Fibroblast of lung (primary cell): ENCODE measurements at regions not wholly inside any gene's neighbourhood (a gene's known extent, or its start where the extent isn't known, plus 50 kb on each side); places are given as distances from the start of the nearest gene placed in this dataset.

Source experiments
- DNase-seq, 2 donors: peaks; one replicate each; pipeline versions ENCODE4 v3.0.0 to v3.0.0-alpha.2; 2010; ENCODE audit warnings: low read depth in 2 of 2
- H2AFZ ChIP-seq: 2 replicates; pipeline ENCODE4 v1.5.1; 2012; ENCODE audit warnings: low read length, control low read depth, inconsistent platforms
- H3K27ac ChIP-seq: 2 replicates; pipeline ENCODE4 v1.5.1; 2011; ENCODE audit warnings: low read length, control low read depth; ENCODE audit not compliant: insufficient read depth
- H3K27me3 ChIP-seq: 2 replicates; pipeline ENCODE4 v1.5.1; 2011; ENCODE audit warnings: mild to moderate bottlenecking, low read length; ENCODE audit not compliant: control insufficient read depth, insufficient read depth
- H3K36me3 ChIP-seq: 2 replicates; pipeline ENCODE4 v1.5.1; 2011; ENCODE audit warnings: low read length; ENCODE audit not compliant: control insufficient read depth, insufficient read depth
- H3K4me1 ChIP-seq: 2 replicates; pipeline ENCODE4 v1.5.1; 2011; ENCODE audit warnings: low read length; ENCODE audit not compliant: control insufficient read depth, insufficient read depth; ENCODE audit errors: extremely low read depth
- H3K4me2 ChIP-seq: 2 replicates; pipeline ENCODE4 v1.5.1; 2011; ENCODE audit warnings: low read length, control low read depth; ENCODE audit not compliant: insufficient read depth; ENCODE audit errors: extremely low read depth
- H3K4me3 ChIP-seq, 4 experiments: fragments of 200-600 bp in 1 of 4; sonication (generic) in 1 of 4; replicated peaks in 1 of 4; 2 replicates each; pipeline ENCODE4 v1.5.1; 2011 to 2016; ENCODE audit warnings: low read length in 4 of 4, low read depth in 3 of 4, mild to moderate bottlenecking in 3 of 4, control low read depth in 2 of 4, inconsistent platforms in 1 of 4, mixed read lengths in 1 of 4; ENCODE audit not compliant: insufficient read depth in 1 of 4; ENCODE audit errors: control extremely low read depth in 1 of 4
- H3K79me2 ChIP-seq: 2 replicates; pipeline ENCODE4 v1.5.1; 2012; ENCODE audit warnings: mild to moderate bottlenecking, low read length, inconsistent platforms; ENCODE audit not compliant: control insufficient read depth, insufficient read depth
- H3K9ac ChIP-seq: 2 replicates; pipeline ENCODE4 v1.5.1; 2011; ENCODE audit warnings: mild to moderate bottlenecking, low read length, control low read depth; ENCODE audit not compliant: insufficient read depth
- H3K9me3 ChIP-seq: 2 replicates; pipeline ENCODE4 v1.5.1; 2012; ENCODE audit warnings: low read depth, low read length; ENCODE audit not compliant: control insufficient read depth, insufficient read depth
- H4K20me1 ChIP-seq: 2 replicates; pipeline ENCODE4 v1.5.1; 2011; ENCODE audit warnings: low read length; ENCODE audit not compliant: control insufficient read depth, insufficient read depth; ENCODE audit errors: extremely low read depth
- EZH2 ChIP-seq: IDR thresholded peaks from 2 replicates; pipeline ENCODE4 v1.5.1; 2012; ENCODE audit warnings: low read length, control low read depth, mild to moderate bottlenecking; ENCODE audit errors: missing control alignments
- TF ChIP-seq, protein P1 (sequence below), 2 donors: IDR thresholded peaks in 1 of 2; conservative IDR thresholded peaks in 1 of 2; 1 replicate in 1 of 2; 2 replicates in 1 of 2; pipeline ENCODE4 v1.5.1; 2011 to 2012; ENCODE audit warnings: low read length in 2 of 2, control low read depth in 1 of 2, inconsistent platforms in 1 of 2, low read depth in 1 of 2, mild to moderate bottlenecking in 1 of 2

GRCh38 chr5:63154476-63155309 is 576.1 kb downstream of the LRRC70 start:
- Histone ChIP-seq H3K4me3 (no peak overlapping the region), H2AFZ (no peak overlapping the region), H3K4me1 (no peaks in the 10 kb centered on the region), H3K27ac (no peak overlapping the region), H4K20me1 (no peaks in the 10 kb centered on the region), H3K79me2 (no peaks in the 10 kb centered on the region), H3K36me3 (no peaks in the 10 kb centered on the region), H3K9ac (no peak overlapping the region), H3K9me3 (no peaks in the 10 kb centered on the region), H3K27me3 (no peaks in the 10 kb centered on the region), H3K4me2 (no peak overlapping the region)
- DNase-seq, result no peak
- no peak for TF ChIP-seq EZH2
- TF ChIP-seq, protein P1, sequence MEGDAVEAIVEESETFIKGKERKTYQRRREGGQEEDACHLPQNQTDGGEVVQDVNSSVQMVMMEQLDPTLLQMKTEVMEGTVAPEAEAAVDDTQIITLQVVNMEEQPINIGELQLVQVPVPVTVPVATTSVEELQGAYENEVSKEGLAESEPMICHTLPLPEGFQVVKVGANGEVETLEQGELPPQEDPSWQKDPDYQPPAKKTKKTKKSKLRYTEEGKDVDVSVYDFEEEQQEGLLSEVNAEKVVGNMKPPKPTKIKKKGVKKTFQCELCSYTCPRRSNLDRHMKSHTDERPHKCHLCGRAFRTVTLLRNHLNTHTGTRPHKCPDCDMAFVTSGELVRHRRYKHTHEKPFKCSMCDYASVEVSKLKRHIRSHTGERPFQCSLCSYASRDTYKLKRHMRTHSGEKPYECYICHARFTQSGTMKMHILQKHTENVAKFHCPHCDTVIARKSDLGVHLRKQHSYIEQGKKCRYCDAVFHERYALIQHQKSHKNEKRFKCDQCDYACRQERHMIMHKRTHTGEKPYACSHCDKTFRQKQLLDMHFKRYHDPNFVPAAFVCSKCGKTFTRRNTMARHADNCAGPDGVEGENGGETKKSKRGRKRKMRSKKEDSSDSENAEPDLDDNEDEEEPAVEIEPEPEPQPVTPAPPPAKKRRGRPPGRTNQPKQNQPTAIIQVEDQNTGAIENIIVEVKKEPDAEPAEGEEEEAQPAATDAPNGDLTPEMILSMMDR (conservative IDR thresholded peaks at IDR 0.05 in 1 of 2, IDR thresholded peaks at IDR 0.05 in 1 of 2; ENCODE audit: low read depth in 1 of 2, low read length in 2 of 2), result no peak

GRCh38 chr5:63152871-63153270 is 574.3 kb downstream of the LRRC70 start:
- Histone ChIP-seq H4K20me1 (no peaks in the 10 kb centered on the region), H3K36me3 (no peaks in the 10 kb centered on the region), H3K9me3 (no peaks in the 10 kb centered on the region), H3K4me1 (no peaks in the 10 kb centered on the region), H3K27ac (no peak overlapping the region), H3K9ac (no peak overlapping the region), H2AFZ (no peak overlapping the region), H3K27me3 (no peaks in the 10 kb centered on the region), H3K79me2 (no peaks in the 10 kb centered on the region), H3K4me2 (no peak overlapping the region), H3K4me3 (no peak overlapping the region)
- no peak for TF ChIP-seq EZH2
- TF ChIP-seq, protein P1 (conservative IDR thresholded peaks at IDR 0.05 in 1 of 2, IDR thresholded peaks at IDR 0.05 in 1 of 2; ENCODE audit: low read depth in 1 of 2, low read length in 2 of 2), result no peak
- no peak for DNase-seq

DNA sequence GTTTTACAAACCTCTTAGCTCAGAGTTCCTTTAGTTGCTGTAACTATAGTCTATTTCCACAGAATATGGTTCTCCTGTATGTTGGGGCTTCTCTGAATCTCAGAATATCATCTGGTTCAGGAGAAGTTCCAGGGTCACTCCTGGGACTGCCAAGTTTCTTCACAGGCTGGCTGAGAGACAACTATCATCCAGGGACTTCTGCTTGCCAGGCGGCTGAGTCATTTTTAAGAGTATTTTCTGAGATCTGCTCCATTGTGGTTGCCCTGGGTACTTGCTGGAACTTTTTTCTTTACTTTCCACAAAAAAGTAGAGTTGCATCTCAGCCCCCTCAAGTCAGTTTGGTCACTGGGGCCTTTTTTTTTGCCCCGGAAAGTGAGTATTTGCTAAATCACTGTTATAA is 566.5 kb downstream of the LRRC70 start:
- Histone ChIP-seq H3K79me2 (no peaks in the 10 kb centered on the region), H3K4me3 (no peak overlapping the region), H3K27ac (no peak overlapping the region), H2AFZ (no peak overlapping the region), H3K36me3 (no peaks in the 10 kb centered on the region), H3K9me3 (no peaks in the 10 kb centered on the region), H3K4me2 (no peak overlapping the region), H3K4me1 (no peaks in the 10 kb centered on the region), H3K27me3 (no peaks in the 10 kb centered on the region), H3K9ac (no peak overlapping the region), H4K20me1 (no peaks in the 10 kb centered on the region)
- DNase-seq, result no peak
- no peak for TF ChIP-seq EZH2
- TF ChIP-seq, protein P1 (conservative IDR thresholded peaks at IDR 0.05 in 1 of 2, IDR thresholded peaks at IDR 0.05 in 1 of 2; ENCODE audit: low read depth in 1 of 2, low read length in 2 of 2), result no peak
